Gastrocnemius medialis (tissue), 4 donors: ENCODE measurements at regions not wholly inside any gene's neighbourhood (a gene's known extent, or its start where the extent isn't known, plus 50 kb on each side); places are given as distances from the start of the nearest gene placed in this dataset.

ENCODE experiments used
- ATAC-seq, 2 donors: fragments of 150-250 bp; one replicate each; pipeline ENCODE4 v1.9.1; 2016
- DNase-seq, 2 donors: peaks; one replicate each; pipeline ENCODE4 v3.0.0-alpha.2; 2019
- H3K27ac ChIP-seq, 4 donors: fragments of 200-600 bp; sonication (generic); 1 replicate in 1 of 4; 2 replicates in 3 of 4; pipeline ENCODE4 v1.5.1; 2016 to 2018; ENCODE audit warnings: mild to moderate bottlenecking in 2 of 4, moderate library complexity in 1 of 4
- H3K27me3 ChIP-seq, 3 donors: fragments of 200-600 bp; sonication (generic) in 2 of 3; 1 replicate in 1 of 3; 2 replicates in 2 of 3; pipeline versions ENCODE4 v1.5.1 to v1.6.0; 2016 to 2019; ENCODE audit warnings: mild to moderate bottlenecking in 1 of 3, moderate library complexity in 1 of 3
- H3K36me3 ChIP-seq, 2 donors: fragments of 200-600 bp; sonication (generic) in 1 of 2; one replicate each; pipeline ENCODE4 v1.5.1; 2017 to 2018
- H3K4me1 ChIP-seq, 2 donors: fragments of 200-600 bp; sonication (generic) in 1 of 2; one replicate each; pipeline ENCODE4 v1.5.1; 2016 to 2017; ENCODE audit warnings: mild to moderate bottlenecking in 2 of 2
- H3K4me3 ChIP-seq, 4 donors: fragments of 200-600 bp; sonication (generic) in 3 of 4; 1 replicate in 1 of 4; 2 replicates in 3 of 4; pipeline ENCODE4 v1.5.1; 2016 to 2019; ENCODE audit warnings: mild to moderate bottlenecking in 2 of 4
- H3K9me3 ChIP-seq, 3 donors: fragments of 200-600 bp; sonication (generic) in 2 of 3; 1 replicate in 1 of 3; 2 replicates in 2 of 3; pipeline ENCODE4 v1.5.1; 2016 to 2019
- POLR2A ChIP-seq, 2 donors: fragments of 450-650 bp; IDR thresholded peaks; one replicate each; pipeline ENCODE4 v1.6.1; 2017; ENCODE audit warnings: antibody characterized with exemption in 2 of 2, mild to moderate bottlenecking in 2 of 2, moderate library complexity in 2 of 2
- in situ Hi-C, 4 donors: fragments of 200-750 bp; cut with MboI; loops; one replicate each; pipeline versions ENCODE4 v1.15.0 to v1.8.0; 2017; ENCODE audit warnings: low sequenced_read_pairs in 4 of 4
- intact Hi-C: fragments of 100-400 bp; cut with DNase I; formaldehyde crosslinking; loops from one replicate; pipeline ENCODE4 v1.15.1; 2023; ENCODE audit warnings: low total_unique reads
- TF ChIP-seq, protein P1 (sequence below), 5 experiments: fragments of 450-650 bp in 3 of 5; fragments of 200-600 bp in 2 of 5; sonication (generic) in 2 of 5; IDR thresholded peaks in 4 of 5; conservative IDR thresholded peaks in 1 of 5; 1 replicate in 4 of 5; 2 replicates in 1 of 5; pipeline ENCODE4 v1.5.1; 2016 to 2019; ENCODE audit warnings: antibody characterized with exemption in 5 of 5, mild to moderate bottlenecking in 3 of 5, moderate library complexity in 3 of 5

DNA sequence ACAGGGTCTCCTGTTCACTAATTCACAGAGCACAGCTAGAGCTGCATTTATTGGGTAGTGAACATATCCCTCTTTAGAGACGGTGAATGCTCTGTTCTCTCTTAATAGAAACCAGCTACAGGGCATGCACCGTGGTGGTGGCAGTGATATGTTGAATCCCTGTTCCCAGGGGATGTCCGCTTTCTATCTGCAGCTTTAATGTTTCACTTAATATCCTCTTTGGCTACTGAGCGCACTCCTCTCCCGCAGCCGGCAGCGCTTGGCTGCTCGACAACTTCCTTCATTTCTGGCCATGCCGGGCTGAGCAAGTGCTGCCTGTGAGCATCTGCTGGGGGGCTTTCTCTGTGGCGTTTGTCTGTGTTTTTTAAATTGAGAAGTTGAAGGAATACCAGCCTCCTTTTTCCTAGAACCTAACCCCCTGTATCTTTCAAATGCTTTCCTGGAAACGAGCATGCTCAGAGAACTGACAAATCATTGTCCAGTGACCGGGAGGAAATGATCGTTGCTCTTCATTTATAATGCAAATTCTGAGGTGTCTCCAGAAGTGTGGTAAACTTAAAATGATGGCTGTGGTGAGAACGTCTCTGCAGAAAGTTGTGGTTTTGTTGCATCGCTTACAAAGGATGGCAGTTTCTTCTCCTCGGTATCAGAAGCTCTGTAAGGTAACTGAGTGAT, 297.9 kb downstream of the UTRN start:
- Histone ChIP-seq H3K36me3 (peaks cover 0 to 3% of the 10 kb centered on the region in 2 donors), H3K27me3 (no peaks in the 10 kb centered on the region), H3K27ac (no peak overlapping the region), H3K4me1 (peaks cover 19 to 32% of the 10 kb centered on the region in 2 donors), H3K4me3 (peak overlapping the region in 2 of 4 donors; percentile 15 to 24), H3K9me3 (no peaks in the 10 kb centered on the region)
- intact Hi-C loops, result loop anchor here (5.0 to 10.0 kb wide), 2 partner anchors 349 to 442 kb away; no protein-coding TSS in a partner anchor
- DNase-seq (peak in 1 of 2 donors; percentile 17), ATAC-seq (no peak)
- in situ Hi-C loops, result loop anchor here (10.0 to 25.0 kb wide), 5 partner anchors 352 to 1054 kb away; no protein-coding TSS in a partner anchor
- TF ChIP-seq, protein P1, sequence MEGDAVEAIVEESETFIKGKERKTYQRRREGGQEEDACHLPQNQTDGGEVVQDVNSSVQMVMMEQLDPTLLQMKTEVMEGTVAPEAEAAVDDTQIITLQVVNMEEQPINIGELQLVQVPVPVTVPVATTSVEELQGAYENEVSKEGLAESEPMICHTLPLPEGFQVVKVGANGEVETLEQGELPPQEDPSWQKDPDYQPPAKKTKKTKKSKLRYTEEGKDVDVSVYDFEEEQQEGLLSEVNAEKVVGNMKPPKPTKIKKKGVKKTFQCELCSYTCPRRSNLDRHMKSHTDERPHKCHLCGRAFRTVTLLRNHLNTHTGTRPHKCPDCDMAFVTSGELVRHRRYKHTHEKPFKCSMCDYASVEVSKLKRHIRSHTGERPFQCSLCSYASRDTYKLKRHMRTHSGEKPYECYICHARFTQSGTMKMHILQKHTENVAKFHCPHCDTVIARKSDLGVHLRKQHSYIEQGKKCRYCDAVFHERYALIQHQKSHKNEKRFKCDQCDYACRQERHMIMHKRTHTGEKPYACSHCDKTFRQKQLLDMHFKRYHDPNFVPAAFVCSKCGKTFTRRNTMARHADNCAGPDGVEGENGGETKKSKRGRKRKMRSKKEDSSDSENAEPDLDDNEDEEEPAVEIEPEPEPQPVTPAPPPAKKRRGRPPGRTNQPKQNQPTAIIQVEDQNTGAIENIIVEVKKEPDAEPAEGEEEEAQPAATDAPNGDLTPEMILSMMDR (IDR thresholded peaks at IDR 0.05 in 4 of 5, conservative IDR thresholded peaks at IDR 0.05 in 1 of 5), result no peak
- TF ChIP-seq POLR2A (IDR thresholded peaks at IDR 0.05), result no peak

DNA sequence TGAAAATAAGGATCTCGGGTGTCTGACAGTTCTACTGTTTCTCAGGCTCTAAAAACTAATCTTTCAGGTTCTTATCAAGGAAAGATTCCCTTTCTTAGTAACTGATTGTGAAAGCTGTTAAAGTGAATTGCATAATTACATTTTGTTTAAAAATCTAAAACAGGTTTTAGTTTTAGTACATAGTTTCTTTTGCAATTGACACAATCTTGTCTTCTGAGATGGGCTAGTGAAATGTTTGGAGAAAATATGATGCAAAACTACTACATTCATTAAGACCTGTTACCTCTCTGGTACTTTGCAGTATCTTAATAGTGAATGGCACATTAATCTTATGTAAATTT, 298.4 kb downstream of the UTRN start:
- Histone ChIP-seq H3K27ac (no peak overlapping the region), H3K9me3 (no peaks in the 10 kb centered on the region), H3K4me1 (peaks cover 19 to 32% of the 10 kb centered on the region in 2 donors), H3K36me3 (no peaks in the 10 kb centered on the region), H3K4me3 (peak overlapping the region in 1 of 4 donors; percentile 15), H3K27me3 (no peaks in the 10 kb centered on the region)
- TF ChIP-seq POLR2A (IDR thresholded peaks at IDR 0.05), result no peak
- TF ChIP-seq, protein P1 (IDR thresholded peaks at IDR 0.05 in 4 of 5, conservative IDR thresholded peaks at IDR 0.05 in 1 of 5), result no peak
- intact Hi-C loops, result loop anchor here (5.0 to 10.0 kb wide), 2 partner anchors 349 to 441 kb away; no protein-coding TSS in a partner anchor
- no peak for ATAC-seq
- no peak for DNase-seq
- in situ Hi-C loops, result loop anchor here (10.0 to 25.0 kb wide), 5 partner anchors 351 to 1054 kb away; no protein-coding TSS in a partner anchor

DNA sequence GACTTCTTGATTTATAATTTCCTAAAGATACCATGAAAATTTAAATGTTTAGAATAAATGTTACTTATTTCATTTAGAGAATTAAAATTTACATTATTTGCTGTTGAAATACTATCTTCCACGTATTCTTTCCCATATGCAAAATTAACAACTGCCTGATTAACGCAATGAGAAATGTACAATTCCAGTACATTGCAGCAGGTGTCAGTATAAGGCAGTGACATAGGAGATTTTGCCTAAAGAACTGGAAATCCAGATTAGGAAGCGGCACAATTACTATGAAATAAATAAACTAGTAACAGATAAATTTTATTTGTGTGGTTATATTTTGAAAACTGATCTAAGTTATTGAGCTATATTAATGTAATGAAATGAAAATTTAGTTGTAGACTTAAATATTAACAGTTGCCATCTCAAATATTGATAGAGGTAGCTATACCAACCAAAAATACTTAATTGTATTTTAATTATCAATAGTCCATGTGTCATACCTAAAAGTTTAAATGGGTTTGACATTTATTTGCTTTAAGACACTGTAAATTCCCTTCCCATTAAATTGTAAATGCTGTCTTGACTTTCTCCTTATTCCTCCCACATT, 300.2 kb downstream of the UTRN start:
- intact Hi-C loops (loop anchor here (2.0 to 10.0 kb wide), 3 partner anchors 439 to 1049 kb away; no protein-coding TSS in a partner anchor), in situ Hi-C loops (loop anchor here (10.0 to 25.0 kb wide), 5 partner anchors 349 to 1052 kb away; no protein-coding TSS in a partner anchor)
- ATAC-seq (peak in 1 of 2 donors; percentile 45), DNase-seq (no peak)
- Histone ChIP-seq H3K4me3 (no peak overlapping the region), H3K9me3 (no peaks in the 10 kb centered on the region), H3K4me1 (peaks cover 19 to 31% of the 10 kb centered on the region in 2 donors), H3K27ac (no peak overlapping the region), H3K27me3 (no peaks in the 10 kb centered on the region), H3K36me3 (no peaks in the 10 kb centered on the region)
- TF ChIP-seq, protein P1 (IDR thresholded peaks at IDR 0.05 in 4 of 5, conservative IDR thresholded peaks at IDR 0.05 in 1 of 5), result peak in 4 of 5 experiments; percentile 42 to 58 (median 54)
- TF ChIP-seq POLR2A (IDR thresholded peaks at IDR 0.05), result no peak

DNA sequence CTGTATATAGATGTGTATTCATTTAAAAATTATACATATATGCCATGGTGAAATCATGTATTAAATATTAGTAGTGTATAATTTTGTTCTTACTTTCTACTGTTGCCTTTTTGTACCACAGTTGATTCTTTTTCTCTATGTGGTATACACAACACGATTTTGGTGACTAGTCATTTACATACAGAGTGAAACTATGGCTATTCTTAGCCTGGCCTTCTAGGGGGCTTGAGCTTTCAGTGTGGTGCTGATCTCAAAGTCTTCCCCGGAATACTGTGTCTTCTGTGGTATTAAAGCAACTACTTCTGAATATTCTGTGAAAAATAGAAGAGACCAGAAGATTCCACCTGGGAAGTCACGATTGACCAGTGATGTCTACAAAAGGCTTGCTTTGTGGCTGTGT, 301.9 kb downstream of the UTRN start:
- no peak overlapping the region for H3K4me3 ChIP-seq
- TF ChIP-seq, protein P1 (IDR thresholded peaks at IDR 0.05 in 4 of 5, conservative IDR thresholded peaks at IDR 0.05 in 1 of 5), result no peak
- no peak for TF ChIP-seq POLR2A (IDR thresholded peaks at IDR 0.05)
- peaks cover 16 to 22% of the 10 kb centered on the region in 2 donors for H3K4me1 ChIP-seq
- H3K27me3 ChIP-seq, result no peaks in the 10 kb centered on the region
- no peaks in the 10 kb centered on the region for H3K9me3 ChIP-seq
- ATAC-seq (no peak), DNase-seq (no peak)
- intact Hi-C loops (loop anchor here (5.0 to 10.0 kb wide), 2 partner anchors 438 to 625 kb away; no protein-coding TSS in a partner anchor), in situ Hi-C loops (loop anchor here (10.0 to 25.0 kb wide), 5 partner anchors 348 to 1050 kb away; no protein-coding TSS in a partner anchor)
- H3K36me3 ChIP-seq, result no peaks in the 10 kb centered on the region
- no peak overlapping the region for H3K27ac ChIP-seq
